Astrocyte (in vitro differentiated cells and primary cell): ENCODE measurements at regions not wholly inside any gene's neighbourhood (a gene's known extent, or its start where the extent isn't known, plus 50 kb on each side); places are given as distances from the start of the nearest gene placed in this dataset.

Experiments
- DNase-seq: peaks from one replicate; pipeline ENCODE4 v3.0.0-alpha.2; 2010; ENCODE audit warnings: low read depth
- FAIRE-seq: peaks from 2 replicates; lab custom pipeline; 2011; peaks lifted over from hg19 to GRCh38; lab: Jason Lieb, UNC
- H2AFZ ChIP-seq: 2 replicates; pipeline ENCODE4 v1.6.0; 2012; ENCODE audit warnings: low read depth, low read length, inconsistent platforms
- H3K27ac ChIP-seq: 2 replicates; pipeline ENCODE4 v1.5.1; 2011; ENCODE audit warnings: low read depth, low read length, inconsistent platforms
- H3K27me3 ChIP-seq: 2 replicates; pipeline ENCODE4 v1.6.0; 2011; ENCODE audit warnings: low read length, inconsistent platforms; ENCODE audit not compliant: insufficient read depth
- H3K36me3 ChIP-seq: 2 replicates; pipeline ENCODE4 v1.5.1; 2011; ENCODE audit warnings: low read length, inconsistent platforms; ENCODE audit not compliant: insufficient read depth
- H3K4me1 ChIP-seq: 2 replicates; pipeline ENCODE4 v1.5.1; 2011; ENCODE audit warnings: low read length, inconsistent platforms; ENCODE audit not compliant: insufficient read depth
- H3K4me2 ChIP-seq: 2 replicates; pipeline ENCODE4 v1.6.0; 2012; ENCODE audit warnings: low read length, inconsistent platforms
- H3K4me3 ChIP-seq: 2 replicates; pipeline ENCODE4 v1.5.1; 2011; ENCODE audit warnings: low read depth, mild to moderate bottlenecking, low read length, inconsistent platforms; ENCODE audit not compliant: insufficient read depth
- H3K79me2 ChIP-seq: 2 replicates; pipeline ENCODE4 v1.6.0; 2012; ENCODE audit warnings: mild to moderate bottlenecking, low read length, inconsistent platforms; ENCODE audit not compliant: insufficient read depth
- H3K9ac ChIP-seq: 2 replicates; pipeline ENCODE4 v1.6.0; 2012; ENCODE audit warnings: mild to moderate bottlenecking, low read length, inconsistent platforms
- H3K9me3 ChIP-seq: 2 replicates; pipeline ENCODE4 v1.5.1; 2012; ENCODE audit warnings: low read depth, mild to moderate bottlenecking, low read length, inconsistent platforms; ENCODE audit not compliant: insufficient read depth
- H4K20me1 ChIP-seq: 2 replicates; pipeline ENCODE4 v1.6.0; 2012; ENCODE audit warnings: low read length, inconsistent platforms; ENCODE audit not compliant: insufficient read depth
- H3K27ac Mint-ChIP-seq: one replicate; pipeline ENCODE4 v1.8.0; 2021; ENCODE audit warnings: mild to moderate bottlenecking, mixed read lengths; ENCODE audit not compliant: unreplicated experiment
- H3K27me3 Mint-ChIP-seq: one replicate; pipeline ENCODE4 v1.8.0; 2021; ENCODE audit warnings: low read depth, mixed read lengths; ENCODE audit not compliant: unreplicated experiment
- H3K36me3 Mint-ChIP-seq: one replicate; pipeline ENCODE4 v1.8.0; 2021; ENCODE audit warnings: low read depth, mixed read lengths; ENCODE audit not compliant: unreplicated experiment
- H3K4me1 Mint-ChIP-seq: one replicate; pipeline ENCODE4 v1.8.0; 2021; ENCODE audit warnings: low read depth, mixed read lengths; ENCODE audit not compliant: unreplicated experiment
- H3K4me3 Mint-ChIP-seq: one replicate; pipeline ENCODE4 v1.8.0; 2021; ENCODE audit warnings: mild to moderate bottlenecking, moderate library complexity, mixed read lengths; ENCODE audit not compliant: unreplicated experiment
- H3K9me3 Mint-ChIP-seq: one replicate; pipeline ENCODE4 v1.8.0; 2021; ENCODE audit warnings: mild to moderate bottlenecking, mixed read lengths; ENCODE audit not compliant: unreplicated experiment
- CTCF ChIP-seq: IDR thresholded peaks from 2 replicates; pipeline ENCODE4 v1.5.1; 2011; ENCODE audit warnings: low read depth, mild to moderate bottlenecking, inconsistent platforms, low read length, moderate library complexity; ENCODE audit not compliant: insufficient read depth
- EZH2 ChIP-seq: IDR thresholded peaks from 2 replicates; pipeline ENCODE4 v1.6.1; 2012; ENCODE audit warnings: mild to moderate bottlenecking, low read length, inconsistent platforms; ENCODE audit not compliant: insufficient read depth

DNA sequence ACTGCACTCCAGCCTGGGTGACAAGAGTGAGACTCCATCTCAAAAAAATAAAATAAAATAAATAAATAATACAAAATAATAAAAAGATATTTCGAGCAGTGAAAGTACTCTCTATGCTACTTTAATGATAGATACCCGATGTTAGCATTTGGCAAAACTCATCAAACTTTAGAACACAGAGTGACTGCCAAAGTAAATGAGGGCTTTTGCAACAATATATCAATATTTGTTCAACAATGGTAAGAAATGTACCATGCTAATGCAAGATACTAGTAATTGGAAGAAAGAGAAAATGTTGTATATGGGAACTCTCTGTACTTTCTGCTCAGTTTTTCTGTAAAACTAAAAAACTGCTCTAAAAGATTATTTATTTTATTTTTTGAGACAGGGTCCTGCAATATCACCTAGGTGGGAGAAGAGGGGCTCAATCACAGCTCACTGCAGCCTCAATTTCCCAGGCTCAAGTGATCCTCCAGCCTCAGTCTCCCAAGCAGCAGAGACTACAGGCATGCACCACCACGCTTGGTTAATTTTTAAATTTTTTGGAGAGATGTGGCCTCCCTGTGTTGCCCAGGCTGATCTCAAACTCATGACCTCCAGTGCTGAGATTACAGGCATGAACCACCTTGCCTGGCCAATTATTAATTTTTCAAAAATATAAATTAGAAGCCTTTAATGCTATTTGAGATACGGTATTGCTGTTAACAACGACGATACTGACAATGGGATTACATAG lies 650.5 kb upstream of the NR2F2 start:
- H3K4me1 ChIP-seq: peaks cover under 1% of the 10 kb centered on the region
- no peaks in the 10 kb centered on the region for H3K9me3 Mint-ChIP-seq
- H4K20me1 ChIP-seq: no peaks in the 10 kb centered on the region
- H3K36me3 ChIP-seq: no peaks in the 10 kb centered on the region
- no peaks in the 10 kb centered on the region for H3K9me3 ChIP-seq
- H3K27me3 ChIP-seq: no peaks in the 10 kb centered on the region
- H3K4me3 Mint-ChIP-seq: no peak overlapping the region
- TF ChIP-seq EZH2 (no peak), CTCF (no peak)
- FAIRE-seq (no peak), DNase-seq (no peak)
- no peak overlapping the region for H3K4me3 ChIP-seq
- H2AFZ ChIP-seq: no peak overlapping the region
- H3K79me2 ChIP-seq: no peaks in the 10 kb centered on the region
- H3K4me2 ChIP-seq: no peak overlapping the region
- H3K27ac Mint-ChIP-seq: no peak overlapping the region
- H3K36me3 Mint-ChIP-seq: no peaks in the 10 kb centered on the region
- H3K27me3 Mint-ChIP-seq: peaks cover 1% of the 10 kb centered on the region
- H3K9ac ChIP-seq: no peak overlapping the region
- H3K4me1 Mint-ChIP-seq: peaks cover 11% of the 10 kb centered on the region
- no peak overlapping the region for H3K27ac ChIP-seq

GRCh38 chr15:95680728-95681127 lies 649.8 kb upstream of the NR2F2 start:
- H3K36me3 ChIP-seq: no peaks in the 10 kb centered on the region
- no peaks in the 10 kb centered on the region for H3K27me3 ChIP-seq
- no peaks in the 10 kb centered on the region for H3K79me2 ChIP-seq
- no peak overlapping the region for H3K9ac ChIP-seq
- no peak overlapping the region for H3K27ac ChIP-seq
- no peak for TF ChIP-seq EZH2
- Mint-ChIP-seq H3K27me3 (peaks cover 1% of the 10 kb centered on the region), H3K27ac (no peak overlapping the region), H3K4me1 (peaks cover 11% of the 10 kb centered on the region), H3K4me3 (no peak overlapping the region), H3K36me3 (no peaks in the 10 kb centered on the region), H3K9me3 (no peaks in the 10 kb centered on the region)
- no peak for FAIRE-seq
- H3K9me3 ChIP-seq: no peaks in the 10 kb centered on the region
- peak; percentile 44 for DNase-seq
- H3K4me2 ChIP-seq: no peak overlapping the region
- no peaks in the 10 kb centered on the region for H4K20me1 ChIP-seq
- H2AFZ ChIP-seq: no peak overlapping the region
- peaks cover 4% of the 10 kb centered on the region for H3K4me1 ChIP-seq
- no peak overlapping the region for H3K4me3 ChIP-seq

DNA sequence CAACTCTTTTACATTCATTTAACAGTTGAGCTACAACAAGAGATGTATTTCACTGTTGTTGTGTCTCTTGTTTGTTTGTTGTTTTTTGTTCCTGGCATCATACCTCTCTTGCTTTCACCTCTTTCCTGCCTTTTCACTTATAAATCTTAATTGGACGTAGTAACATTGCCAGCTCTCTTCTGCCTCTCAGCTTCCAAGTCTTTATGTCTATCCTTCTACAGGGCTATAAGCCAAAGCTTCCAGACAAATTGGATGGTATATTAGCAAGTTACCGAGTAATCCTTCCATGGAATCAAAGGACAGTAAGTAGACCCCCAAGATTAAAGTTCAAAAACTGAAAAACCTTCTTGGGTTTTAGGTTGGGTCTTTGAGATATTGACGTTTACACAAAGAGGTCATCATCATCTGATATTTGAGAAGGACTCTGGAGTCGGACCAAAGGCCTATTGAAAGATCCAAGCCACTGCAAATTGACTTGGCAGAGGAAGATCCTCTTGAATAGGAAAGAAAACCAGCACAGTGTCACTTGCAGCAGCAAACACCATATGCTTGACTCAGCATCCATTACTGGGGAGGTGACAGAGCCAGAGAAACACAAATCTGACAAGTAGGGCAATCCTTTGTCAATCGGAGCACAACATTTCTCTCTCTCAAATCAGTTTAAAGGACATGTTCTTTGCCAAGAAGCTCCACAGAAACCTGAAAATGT lies 648.5 kb upstream of the NR2F2 start:
- Mint-ChIP-seq H3K36me3 (no peaks in the 10 kb centered on the region), H3K4me3 (no peak overlapping the region), H3K4me1 (peaks cover 11% of the 10 kb centered on the region), H3K27ac (no peak overlapping the region), H3K27me3 (no peaks in the 10 kb centered on the region), H3K9me3 (no peaks in the 10 kb centered on the region)
- DNase-seq (no peak), FAIRE-seq (no peak)
- H3K27me3 ChIP-seq: no peaks in the 10 kb centered on the region
- H3K27ac ChIP-seq: no peak overlapping the region
- peaks cover 4% of the 10 kb centered on the region for H3K4me1 ChIP-seq
- TF ChIP-seq CTCF (no peak), EZH2 (no peak)
- no peak overlapping the region for H3K9ac ChIP-seq
- no peak overlapping the region for H3K4me3 ChIP-seq
- no peak overlapping the region for H3K4me2 ChIP-seq
- no peaks in the 10 kb centered on the region for H3K79me2 ChIP-seq
- H3K36me3 ChIP-seq: no peaks in the 10 kb centered on the region
- H4K20me1 ChIP-seq: no peaks in the 10 kb centered on the region
- no peaks in the 10 kb centered on the region for H3K9me3 ChIP-seq
- no peak overlapping the region for H2AFZ ChIP-seq
